Endothelial cell of umbilical vein (primary cell): ENCODE measurements at regions not wholly inside any gene's neighbourhood (a gene's known extent, or its start where the extent isn't known, plus 50 kb on each side); places are given as distances from the start of the nearest gene placed in this dataset.
A peak's percentile ranks its signal among the peaks of the same experiment; 100 is the strongest.

ENCODE experiments used
- BruUV-seq: library from RNA; stranded (reverse); fragments of 400-500 nt; replicated peaks from 2 replicates; lab custom pipeline; 2021; lab: Mats Ljungman, UMichigan
- CTCF ChIA-PET: fragments of 300-600, 350-600 bp; sonication (Branson Sonifier 250); formaldehyde crosslinking; loops from one replicate; lab custom pipeline; 2021; ENCODE audit warnings: antibody characterized with exemption, inconsistent platforms; lab: Charles Lee
- POLR2A ChIA-PET: fragments of 300-600, 350-600 bp; sonication (Branson Sonifier 250); formaldehyde crosslinking; loops from one replicate; lab custom pipeline; 2021; ENCODE audit warnings: antibody characterized with exemption, inconsistent platforms; lab: Charles Lee
- DNase-seq: peaks from one replicate; pipeline ENCODE4 v3.0.0-alpha.2; 2011; ENCODE audit warnings: low read depth, low spot score
- FAIRE-seq: peaks from 2 replicates; lab custom pipeline; 2011; peaks lifted over from hg19 to GRCh38; lab: Jason Lieb, UNC
- H2AFZ ChIP-seq: 2 replicates; pipeline ENCODE4 v1.6.0; 2012; ENCODE audit warnings: low read depth, low read length, control low read depth, inconsistent platforms
- H3K27ac ChIP-seq: 2 replicates; pipeline ENCODE4 v1.5.1; 2011; ENCODE audit warnings: low read depth, mild to moderate bottlenecking, control low read depth, low read length, moderate library complexity; ENCODE audit not compliant: insufficient read depth
- H3K27me3 ChIP-seq, 2 experiments: 2 replicates each; pipeline versions ENCODE4 v1.6.0 to v1.6.1; 2011; ENCODE audit warnings: low read length in 2 of 2, mixed read lengths in 1 of 2; ENCODE audit not compliant: control insufficient read depth in 2 of 2, insufficient read depth in 2 of 2
- H3K36me3 ChIP-seq, 2 experiments: 2 replicates in 1 of 2; 3 replicates in 1 of 2; pipeline ENCODE4 v1.5.1; 2011; ENCODE audit warnings: low read length in 2 of 2, mild to moderate bottlenecking in 1 of 2, moderate library complexity in 1 of 2; ENCODE audit not compliant: control insufficient read depth in 2 of 2, insufficient read depth in 2 of 2; ENCODE audit errors: extremely low read depth in 1 of 2
- H3K4me1 ChIP-seq: 3 replicates; pipeline ENCODE4 v1.5.1; 2011; ENCODE audit warnings: mild to moderate bottlenecking, low read length; ENCODE audit not compliant: control insufficient read depth, insufficient read depth; ENCODE audit errors: extremely low read depth
- H3K4me2 ChIP-seq: 2 replicates; pipeline ENCODE4 v1.6.1; 2011; ENCODE audit warnings: low read length, control low read depth, mixed read lengths; ENCODE audit not compliant: insufficient read depth
- H3K4me3 ChIP-seq, 3 experiments: fragments of 200-600 bp in 1 of 3; sonication (generic), shearing (Covaris generic) in 1 of 3; replicated peaks in 1 of 3; 2 replicates each; pipeline ENCODE4 v1.5.1; 2011 to 2016; ENCODE audit warnings: control low read depth in 3 of 3, low read length in 3 of 3, mild to moderate bottlenecking in 2 of 3, inconsistent platforms in 1 of 3, low read depth in 1 of 3, moderate library complexity in 1 of 3; ENCODE audit not compliant: insufficient read depth in 1 of 3
- H3K79me2 ChIP-seq: 2 replicates; pipeline ENCODE4 v1.6.0; 2012; ENCODE audit warnings: low read length, inconsistent platforms; ENCODE audit not compliant: control insufficient read depth, insufficient read depth
- H3K9ac ChIP-seq: replicated peaks from 2 replicates; pipeline ENCODE3; 2011; ENCODE audit warnings: low read length, control low read depth; ENCODE audit not compliant: insufficient read depth; ENCODE audit errors: extremely low read depth
- H3K9me1 ChIP-seq: replicated peaks from 3 replicates; pipeline ENCODE4 v1.6.0; 2011; ENCODE audit warnings: mild to moderate bottlenecking, low read length; ENCODE audit not compliant: control insufficient read depth, insufficient read depth; ENCODE audit errors: extremely low read depth
- H3K9me3 ChIP-seq: replicated peaks from 2 replicates; pipeline ENCODE4 v1.5.1; 2012; ENCODE audit warnings: low read length, inconsistent platforms; ENCODE audit not compliant: control insufficient read depth, insufficient read depth
- H4K20me1 ChIP-seq: replicated peaks from 2 replicates; pipeline ENCODE3; 2011; ENCODE audit warnings: mild to moderate bottlenecking, low read length; ENCODE audit not compliant: control insufficient read depth, insufficient read depth; ENCODE audit errors: extremely low read depth
- CTCF ChIP-seq, 2 donors: IDR thresholded peaks; 1 replicate in 1 of 2; 2 replicates in 1 of 2; pipeline ENCODE4 v1.5.1; 2011; ENCODE audit warnings: low read length in 2 of 2, mild to moderate bottlenecking in 2 of 2, moderate library complexity in 2 of 2, control low read depth in 1 of 2, inconsistent platforms in 1 of 2, low read depth in 1 of 2; ENCODE audit not compliant: insufficient read depth in 1 of 2; ENCODE audit errors: extremely low read depth in 1 of 2
- EZH2 ChIP-seq: IDR thresholded peaks from 2 replicates; pipeline ENCODE4 v1.6.1; 2012; ENCODE audit warnings: borderline replicate concordance, low read depth, mild to moderate bottlenecking, moderate library complexity, low read length, inconsistent platforms; ENCODE audit not compliant: severe bottlenecking
- FOS ChIP-seq: IDR thresholded peaks from 2 replicates; pipeline ENCODE4 v1.6.1; 2011; ENCODE audit warnings: mild to moderate bottlenecking, low read length, moderate library complexity, borderline replicate concordance; ENCODE audit not compliant: insufficient read depth
- GATA2 ChIP-seq: IDR thresholded peaks from 2 replicates; pipeline ENCODE4 v1.7.0; 2011; ENCODE audit warnings: low read depth, mild to moderate bottlenecking, moderate library complexity, mixed read lengths, low read length; ENCODE audit not compliant: insufficient read length, insufficient read depth
- JUN ChIP-seq: IDR thresholded peaks from 2 replicates; pipeline ENCODE4 v1.6.1; 2011; ENCODE audit warnings: borderline replicate concordance, low read depth; ENCODE audit not compliant: insufficient read length, insufficient read depth
- MAX ChIP-seq: IDR thresholded peaks from 2 replicates; pipeline ENCODE4 v1.6.1; 2011; ENCODE audit not compliant: insufficient read depth, insufficient read length
- MYC ChIP-seq: IDR thresholded peaks from one replicate; pipeline ENCODE4 v1.6.1; 2011; ENCODE audit warnings: mild to moderate bottlenecking, low read depth, low read length
- POLR2A ChIP-seq: IDR thresholded peaks from 2 replicates; pipeline ENCODE4 v1.6.1; 2012; ENCODE audit warnings: low read depth, mild to moderate bottlenecking, control low read depth, low read length
- POLR2AphosphoS5 ChIP-seq: IDR thresholded peaks from 2 replicates; pipeline ENCODE4 v1.6.1; 2012; ENCODE audit warnings: low read depth, mild to moderate bottlenecking, control low read depth, low read length, moderate library complexity; ENCODE audit not compliant: insufficient read depth
- dilution Hi-C: fragments of 300-500 bp; cut with MboI; formaldehyde crosslinking; loops from one replicate; pipeline ENCODE4 v1.15.0; 2019; ENCODE audit warnings: low sequenced_read_pairs; ENCODE audit not compliant: extremely low pct_ligation_motif_present
- intact Hi-C: fragments of 100-400 bp; cut with micrococcal nuclease; formaldehyde crosslinking; loops from one replicate; pipeline ENCODE4 v1.10.0; 2022

GRCh38 chr12:131511391-131511802 is 199.5 kb upstream of the SFSWAP start:
- BruUV-seq, result no TSS peak
- no peak for TF ChIP-seq MAX
- no peak for TF ChIP-seq GATA2
- TF ChIP-seq FOS, result peak; percentile 36
- Histone ChIP-seq H3K4me3 (no peak overlapping the region), H4K20me1 (no peaks in the 10 kb centered on the region), H3K79me2 (no peaks in the 10 kb centered on the region), H3K27ac (no peak overlapping the region), H3K4me2 (no peak overlapping the region), H3K9me3 (no peaks in the 10 kb centered on the region), H3K9ac (no peak overlapping the region), H3K9me1 (no peaks in the 10 kb centered on the region), H3K27me3 (no peaks in the 10 kb centered on the region), H3K4me1 (peaks cover 8% of the 10 kb centered on the region), H3K36me3 (no peaks in the 10 kb centered on the region), H2AFZ (no peak overlapping the region)
- ChIA-PET CTCF (no interaction called here), POLR2A (no interaction called here)
- dilution Hi-C loops (no loop called here), intact Hi-C loops (no loop called here)
- FAIRE-seq, result peak; percentile 95
- DNase-seq, result peak; percentile 12

- no peak overlapping the region for H3K4me2 ChIP-seq
- H3K9me3 ChIP-seq, result no peaks in the 10 kb centered on the region
- DNase-seq, result no peak
- no peaks in the 10 kb centered on the region for H3K79me2 ChIP-seq
- H2AFZ ChIP-seq, result no peak overlapping the region
- H3K27me3 ChIP-seq, result no peaks in the 10 kb centered on the region
- H3K27ac ChIP-seq, result no peak overlapping the region
- ChIA-PET POLR2A (no interaction called here), CTCF (no interaction called here)
- TF ChIP-seq MYC, result no peak
- TF ChIP-seq POLR2A, result no peak
- TF ChIP-seq FOS, result no peak
- no peak for TF ChIP-seq GATA2
- no peak for TF ChIP-seq CTCF (IDR thresholded peaks at IDR 0.05; ENCODE audit: extremely low read depth in 1 of 2, insufficient read depth in 1 of 2, low read depth in 1 of 2, low read length in 2 of 2)
- no peak for TF ChIP-seq POLR2AphosphoS5
- no peak for TF ChIP-seq MAX
- TF ChIP-seq JUN, result no peak
- TF ChIP-seq EZH2, result no peak
- no peak overlapping the region for H3K9ac ChIP-seq
- dilution Hi-C loops, result no loop called here
- H3K4me1 ChIP-seq, result peaks cover 8% of the 10 kb centered on the region
- H3K4me3 ChIP-seq, result no peak overlapping the region
- intact Hi-C loops, result no loop called here
- BruUV-seq, result no TSS peak
- H3K36me3 ChIP-seq, result no peaks in the 10 kb centered on the region
- no peaks in the 10 kb centered on the region for H4K20me1 ChIP-seq
- FAIRE-seq, result no peak
- H3K9me1 ChIP-seq, result no peaks in the 10 kb centered on the region
These were observed 198.9 kb upstream of the SFSWAP start for GRCh38 chr12:131511803-131512561.
